LNCaP clone FGC (cell line): ENCODE measurements at regions not wholly inside any gene's neighbourhood (a gene's known extent, or its start where the extent isn't known, plus 50 kb on each side); places are given as distances from the start of the nearest gene placed in this dataset.

ENCODE experiments used
- DNase-seq: peaks from one replicate; pipeline ENCODE4 v3.0.0-alpha.2; 2011; ENCODE audit warnings: low read depth
- H3K4me3 ChIP-seq: 2 replicates; pipeline ENCODE4 v1.5.1; 2011; ENCODE audit warnings: mild to moderate bottlenecking, low read depth, low read length, control low read depth
- CTCF ChIP-seq: IDR thresholded peaks from 2 replicates; pipeline ENCODE4 v1.5.1; 2012; ENCODE audit warnings: mild to moderate bottlenecking; ENCODE audit not compliant: control insufficient read depth, insufficient read depth; ENCODE audit errors: extremely low read depth

- no peak for DNase-seq
- no peak overlapping the region for H3K4me3 ChIP-seq
- no peak for TF ChIP-seq CTCF
Measured at GRCh38 chr12:125284945-125285685, 219.9 kb downstream of the AACS start.

GRCh38 chr12:125286005-125286727 lies 220.9 kb downstream of the AACS start:
- DNase-seq: no peak
- no peak overlapping the region for H3K4me3 ChIP-seq
- TF ChIP-seq CTCF: no peak

- no peak for DNase-seq
- no peak overlapping the region for H3K4me3 ChIP-seq
- no peak for TF ChIP-seq CTCF
Measured at GRCh38 chr12:125287155-125287847, 222.1 kb downstream of the AACS start.

- DNase-seq: no peak
- no peak overlapping the region for H3K4me3 ChIP-seq
- TF ChIP-seq CTCF: no peak
Measured at GRCh38 chr12:125288931-125289928, 224.0 kb downstream of the AACS start.

GRCh38 chr12:125289970-125290369 lies 224.7 kb downstream of the AACS start:
- no peak for DNase-seq
- no peak for TF ChIP-seq CTCF
- no peak overlapping the region for H3K4me3 ChIP-seq

- DNase-seq: no peak
- no peak overlapping the region for H3K4me3 ChIP-seq
- TF ChIP-seq CTCF: no peak
Measured at GRCh38 chr12:125292700-125293099, 227.5 kb downstream of the AACS start.
